Fibroblast of lung (primary cell): ENCODE measurements at regions not wholly inside any gene's neighbourhood (a gene's known extent, or its start where the extent isn't known, plus 50 kb on each side); places are given as distances from the start of the nearest gene placed in this dataset.

ENCODE experiments used
- DNase-seq, 2 donors: peaks; one replicate each; pipeline versions ENCODE4 v3.0.0 to v3.0.0-alpha.2; 2010; ENCODE audit warnings: low read depth in 2 of 2
- H2AFZ ChIP-seq: 2 replicates; pipeline ENCODE4 v1.5.1; 2012; ENCODE audit warnings: low read length, control low read depth, inconsistent platforms
- H3K27ac ChIP-seq: 2 replicates; pipeline ENCODE4 v1.5.1; 2011; ENCODE audit warnings: low read length, control low read depth; ENCODE audit not compliant: insufficient read depth
- H3K27me3 ChIP-seq: 2 replicates; pipeline ENCODE4 v1.5.1; 2011; ENCODE audit warnings: mild to moderate bottlenecking, low read length; ENCODE audit not compliant: control insufficient read depth, insufficient read depth
- H3K36me3 ChIP-seq: 2 replicates; pipeline ENCODE4 v1.5.1; 2011; ENCODE audit warnings: low read length; ENCODE audit not compliant: control insufficient read depth, insufficient read depth
- H3K4me1 ChIP-seq: 2 replicates; pipeline ENCODE4 v1.5.1; 2011; ENCODE audit warnings: low read length; ENCODE audit not compliant: control insufficient read depth, insufficient read depth; ENCODE audit errors: extremely low read depth
- H3K4me2 ChIP-seq: 2 replicates; pipeline ENCODE4 v1.5.1; 2011; ENCODE audit warnings: low read length, control low read depth; ENCODE audit not compliant: insufficient read depth; ENCODE audit errors: extremely low read depth
- H3K4me3 ChIP-seq, 4 experiments: fragments of 200-600 bp in 1 of 4; sonication (generic) in 1 of 4; replicated peaks in 1 of 4; 2 replicates each; pipeline ENCODE4 v1.5.1; 2011 to 2016; ENCODE audit warnings: low read length in 4 of 4, low read depth in 3 of 4, mild to moderate bottlenecking in 3 of 4, control low read depth in 2 of 4, inconsistent platforms in 1 of 4, mixed read lengths in 1 of 4; ENCODE audit not compliant: insufficient read depth in 1 of 4; ENCODE audit errors: control extremely low read depth in 1 of 4
- H3K79me2 ChIP-seq: 2 replicates; pipeline ENCODE4 v1.5.1; 2012; ENCODE audit warnings: mild to moderate bottlenecking, low read length, inconsistent platforms; ENCODE audit not compliant: control insufficient read depth, insufficient read depth
- H3K9ac ChIP-seq: 2 replicates; pipeline ENCODE4 v1.5.1; 2011; ENCODE audit warnings: mild to moderate bottlenecking, low read length, control low read depth; ENCODE audit not compliant: insufficient read depth
- H3K9me3 ChIP-seq: 2 replicates; pipeline ENCODE4 v1.5.1; 2012; ENCODE audit warnings: low read depth, low read length; ENCODE audit not compliant: control insufficient read depth, insufficient read depth
- H4K20me1 ChIP-seq: 2 replicates; pipeline ENCODE4 v1.5.1; 2011; ENCODE audit warnings: low read length; ENCODE audit not compliant: control insufficient read depth, insufficient read depth; ENCODE audit errors: extremely low read depth
- CTCF ChIP-seq, 2 donors: IDR thresholded peaks in 1 of 2; conservative IDR thresholded peaks in 1 of 2; 1 replicate in 1 of 2; 2 replicates in 1 of 2; pipeline ENCODE4 v1.5.1; 2011 to 2012; ENCODE audit warnings: low read length in 2 of 2, control low read depth in 1 of 2, inconsistent platforms in 1 of 2, low read depth in 1 of 2, mild to moderate bottlenecking in 1 of 2
- EZH2 ChIP-seq: IDR thresholded peaks from 2 replicates; pipeline ENCODE4 v1.5.1; 2012; ENCODE audit warnings: low read length, control low read depth, mild to moderate bottlenecking; ENCODE audit errors: missing control alignments

GRCh38 chr12:127542931-127543330 is 724.0 kb upstream of the TMEM132C start:
- DNase-seq, result no peak
- Histone ChIP-seq H4K20me1 (no peaks in the 10 kb centered on the region), H3K79me2 (no peaks in the 10 kb centered on the region), H3K4me1 (peaks cover 3% of the 10 kb centered on the region), H3K27ac (no peak overlapping the region), H3K4me2 (no peak overlapping the region), H3K4me3 (no peak overlapping the region), H2AFZ (no peak overlapping the region), H3K27me3 (no peaks in the 10 kb centered on the region), H3K9ac (no peak overlapping the region), H3K36me3 (no peaks in the 10 kb centered on the region), H3K9me3 (no peaks in the 10 kb centered on the region)
- TF ChIP-seq CTCF (conservative IDR thresholded peaks at IDR 0.05 in 1 of 2, IDR thresholded peaks at IDR 0.05 in 1 of 2; ENCODE audit: low read depth in 1 of 2, low read length in 2 of 2) (no peak), EZH2 (no peak)

DNA sequence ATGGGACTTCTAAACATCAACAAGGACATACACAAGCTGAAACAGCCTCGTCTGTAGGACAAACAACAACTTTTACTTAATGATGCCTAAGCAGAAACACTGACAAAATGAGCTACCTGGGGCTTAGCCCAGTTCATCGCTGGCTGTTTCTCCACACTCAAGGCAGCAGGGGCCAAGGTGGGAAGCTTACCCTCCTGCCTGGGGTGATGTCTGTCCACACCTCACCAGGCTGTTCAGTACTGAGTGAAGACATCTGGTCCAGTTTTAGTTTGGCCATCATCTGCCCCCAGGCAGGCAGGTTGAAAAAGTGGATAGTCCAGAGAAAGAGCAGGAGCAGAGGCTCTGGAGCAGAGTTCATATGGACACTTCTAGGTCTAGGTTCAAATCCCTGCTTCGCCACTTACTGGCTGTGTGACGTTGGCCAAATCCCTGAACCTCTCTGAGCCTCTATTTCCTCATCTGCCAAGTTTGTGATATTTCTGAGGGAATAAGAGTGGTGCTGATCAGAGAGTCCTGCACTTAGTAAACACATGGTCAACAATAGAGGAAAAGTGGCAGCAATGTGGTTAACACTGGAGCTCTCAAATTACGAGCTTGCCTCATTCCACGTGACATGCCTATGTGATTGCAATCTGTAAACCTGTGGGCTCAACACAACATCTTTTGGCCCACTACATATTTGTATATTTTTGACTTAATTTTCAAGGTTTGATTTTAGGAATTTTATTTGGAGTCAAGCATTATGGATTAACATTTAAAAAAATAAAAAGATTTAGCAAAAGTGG is 720.1 kb upstream of the TMEM132C start:
- no peaks in the 10 kb centered on the region for H3K27me3 ChIP-seq
- TF ChIP-seq CTCF (conservative IDR thresholded peaks at IDR 0.05 in 1 of 2, IDR thresholded peaks at IDR 0.05 in 1 of 2; ENCODE audit: low read depth in 1 of 2, low read length in 2 of 2) (no peak), EZH2 (no peak)

DNA sequence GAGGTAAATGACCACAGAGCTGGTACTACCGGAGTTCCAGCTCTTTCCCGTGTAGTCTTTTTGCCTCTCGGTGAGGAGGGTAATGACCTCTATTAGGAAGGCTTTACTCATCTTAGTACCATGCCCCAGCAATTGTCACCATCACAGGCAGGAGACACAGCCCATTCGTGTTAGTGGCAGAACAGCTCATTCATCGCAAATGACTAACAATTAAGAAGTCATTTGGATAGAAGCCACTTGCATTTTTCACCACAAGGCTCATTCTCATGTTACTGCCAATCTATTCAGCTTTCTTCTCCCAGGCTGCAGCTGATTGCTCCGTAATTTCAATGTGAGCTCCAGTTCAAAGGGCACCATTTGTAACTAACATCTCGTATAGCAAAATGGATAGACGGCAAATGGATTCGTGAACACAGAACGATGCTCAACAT is 718.8 kb upstream of the TMEM132C start:
- no peak overlapping the region for H3K9ac ChIP-seq
- H3K4me3 ChIP-seq, result no peak overlapping the region
- H2AFZ ChIP-seq, result no peak overlapping the region
- no peaks in the 10 kb centered on the region for H3K27me3 ChIP-seq
- peak overlapping the region; percentile 57 for H3K27ac ChIP-seq
- DNase-seq, result peak; percentile 38 to 93
- H3K9me3 ChIP-seq, result no peaks in the 10 kb centered on the region
- TF ChIP-seq CTCF (conservative IDR thresholded peaks at IDR 0.05 in 1 of 2, IDR thresholded peaks at IDR 0.05 in 1 of 2; ENCODE audit: low read depth in 1 of 2, low read length in 2 of 2), result no peak
- TF ChIP-seq EZH2, result no peak
- no peaks in the 10 kb centered on the region for H3K36me3 ChIP-seq
- H3K4me2 ChIP-seq, result no peak overlapping the region
- no peaks in the 10 kb centered on the region for H3K79me2 ChIP-seq
- H3K4me1 ChIP-seq, result peaks cover 13% of the 10 kb centered on the region
- H4K20me1 ChIP-seq, result no peaks in the 10 kb centered on the region

More for the DNA sequence above, 720.1 kb upstream of the TMEM132C start:
- peak in 1 of 2 donors; percentile 27 for DNase-seq
- Histone ChIP-seq H3K4me3 (no peak overlapping the region), H4K20me1 (no peaks in the 10 kb centered on the region), H3K9me3 (no peaks in the 10 kb centered on the region), H3K9ac (no peak overlapping the region), H3K36me3 (no peaks in the 10 kb centered on the region), H2AFZ (no peak overlapping the region), H3K4me2 (no peak overlapping the region), H3K27ac (no peak overlapping the region), H3K4me1 (peaks cover 13% of the 10 kb centered on the region), H3K79me2 (no peaks in the 10 kb centered on the region)
